ENCODE measurements at regions not wholly inside any gene's neighbourhood (a gene's known extent, or its start where the extent isn't known, plus 50 kb on each side); places are given as distances from the start of the nearest gene placed in this dataset.

- Mint-ChIP-seq H3K27ac (no peak overlapping the region), H3K9me3 (peaks cover 5 to 14% (median 9%) of the 10 kb centered on the region in 7 donors), H3K36me3 (no peaks in the 10 kb centered on the region), H3K4me1 (no peaks in the 10 kb centered on the region), H3K4me3 (no peak overlapping the region), H3K27me3 (no peaks in the 10 kb centered on the region)
- H3K9me3 ChIP-seq (ENCODE audit: control insufficient read depth in 2 of 2, low read length in 2 of 2) = peaks cover 0 to 2% of the 10 kb centered on the region in 2 experiments
- no peak overlapping the region for H3K27ac ChIP-seq (ENCODE audit: insufficient read depth, low read length, poor library complexity, severe bottlenecking)
- DNase-seq (no peak), ATAC-seq (ENCODE audit: low read depth in 2 of 2) (no peak)
- no peaks in the 10 kb centered on the region for H3K27me3 ChIP-seq (ENCODE audit: control insufficient read depth, insufficient read depth, low read length)
- H3K36me3 ChIP-seq (ENCODE audit: control insufficient read depth, insufficient read depth, low read length) = no peaks in the 10 kb centered on the region
- no peaks in the 10 kb centered on the region for H3K4me1 ChIP-seq (ENCODE audit: control insufficient read depth, insufficient read depth, low read length, poor library complexity, severe bottlenecking)
- no peak overlapping the region for H3K4me3 ChIP-seq (ENCODE audit: low read depth, low read length)
Observed at GRCh38 chr5:19002111-19002510, 985.9 kb downstream of the CDH18 start.

- peaks cover 0 to 15% (median 5%) of the 10 kb centered on the region in 7 donors for H3K9me3 Mint-ChIP-seq
- H3K4me3 Mint-ChIP-seq = no peak overlapping the region
- H3K27ac Mint-ChIP-seq = no peak overlapping the region
- Histone ChIP-seq H3K4me1 (ENCODE audit: control insufficient read depth, insufficient read depth, low read length, poor library complexity, severe bottlenecking) (no peaks in the 10 kb centered on the region), H3K9me3 (ENCODE audit: control insufficient read depth in 2 of 2, low read length in 2 of 2) (peaks cover 0 to 8% of the 10 kb centered on the region in 2 experiments), H3K4me3 (ENCODE audit: low read depth, low read length) (no peak overlapping the region), H3K27ac (ENCODE audit: insufficient read depth, low read length, poor library complexity, severe bottlenecking) (no peak overlapping the region), H3K27me3 (ENCODE audit: control insufficient read depth, insufficient read depth, low read length) (no peaks in the 10 kb centered on the region), H3K36me3 (ENCODE audit: control insufficient read depth, insufficient read depth, low read length) (no peaks in the 10 kb centered on the region)
- DNase-seq (no peak), ATAC-seq (ENCODE audit: low read depth in 2 of 2) (no peak)
- H3K4me1 Mint-ChIP-seq = no peaks in the 10 kb centered on the region
- H3K27me3 Mint-ChIP-seq = no peaks in the 10 kb centered on the region
- no peaks in the 10 kb centered on the region for H3K36me3 Mint-ChIP-seq
Observed at GRCh38 chr5:19018822-19019221, 969.2 kb downstream of the CDH18 start.

DNA sequence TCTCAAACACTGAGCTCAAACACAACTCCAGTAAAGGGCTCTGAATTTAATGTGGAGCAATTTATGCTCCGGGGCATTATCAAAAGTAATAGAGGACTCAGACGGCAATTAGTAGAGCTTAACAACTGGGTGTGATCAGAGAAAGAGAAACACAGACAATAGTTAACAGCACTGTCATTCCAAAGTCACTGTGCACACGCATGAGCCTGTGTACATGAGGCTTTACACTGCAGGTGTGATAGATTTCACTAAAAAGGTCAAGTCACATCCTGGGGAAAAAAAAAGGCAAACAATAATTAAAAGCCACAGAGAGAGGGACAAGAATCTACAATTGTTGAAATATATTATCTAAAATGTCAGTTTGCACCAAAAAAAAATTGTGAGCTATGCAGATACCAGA lies 956.5 kb downstream of the CDH18 start:
- no peaks in the 10 kb centered on the region for H3K4me1 ChIP-seq (ENCODE audit: control insufficient read depth, insufficient read depth, low read length, poor library complexity, severe bottlenecking)
- no peaks in the 10 kb centered on the region for H3K27me3 ChIP-seq (ENCODE audit: control insufficient read depth, insufficient read depth, low read length)
- no peak overlapping the region for H3K27ac ChIP-seq (ENCODE audit: insufficient read depth, low read length, poor library complexity, severe bottlenecking)
- H3K36me3 ChIP-seq (ENCODE audit: control insufficient read depth, insufficient read depth, low read length) = no peaks in the 10 kb centered on the region
- H3K9me3 ChIP-seq (ENCODE audit: control insufficient read depth in 2 of 2, low read length in 2 of 2) = peaks cover 0 to 6% of the 10 kb centered on the region in 2 experiments
- Mint-ChIP-seq H3K27me3 (no peaks in the 10 kb centered on the region), H3K9me3 (peaks cover 0 to 15% (median 4%) of the 10 kb centered on the region in 7 donors), H3K4me1 (no peaks in the 10 kb centered on the region), H3K27ac (no peak overlapping the region), H3K36me3 (no peaks in the 10 kb centered on the region), H3K4me3 (no peak overlapping the region)
- DNase-seq (no peak), ATAC-seq (ENCODE audit: low read depth in 2 of 2) (no peak)
- H3K4me3 ChIP-seq (ENCODE audit: low read depth, low read length) = no peak overlapping the region

- H3K27ac ChIP-seq (ENCODE audit: insufficient read depth, low read length, poor library complexity, severe bottlenecking) = no peak overlapping the region
- H3K4me3 ChIP-seq (ENCODE audit: low read depth, low read length) = no peak overlapping the region
- H3K27me3 Mint-ChIP-seq = no peaks in the 10 kb centered on the region
- H3K4me1 ChIP-seq (ENCODE audit: control insufficient read depth, insufficient read depth, low read length, poor library complexity, severe bottlenecking) = no peaks in the 10 kb centered on the region
- H3K9me3 ChIP-seq (ENCODE audit: control insufficient read depth in 2 of 2, low read length in 2 of 2) = no peaks in the 10 kb centered on the region
- no peak overlapping the region for H3K4me3 Mint-ChIP-seq
- H3K27ac Mint-ChIP-seq = no peak overlapping the region
- H3K36me3 ChIP-seq (ENCODE audit: control insufficient read depth, insufficient read depth, low read length) = no peaks in the 10 kb centered on the region
- no peak for DNase-seq
- no peaks in the 10 kb centered on the region for H3K27me3 ChIP-seq (ENCODE audit: control insufficient read depth, insufficient read depth, low read length)
- peaks cover 0 to 19% (median 5%) of the 10 kb centered on the region in 7 donors for H3K9me3 Mint-ChIP-seq
- no peak for ATAC-seq (ENCODE audit: low read depth in 2 of 2)
- no peaks in the 10 kb centered on the region for H3K36me3 Mint-ChIP-seq
- H3K4me1 Mint-ChIP-seq = no peaks in the 10 kb centered on the region
Observed at GRCh38 chr5:19035816-19036215, 952.2 kb downstream of the CDH18 start.

DNA sequence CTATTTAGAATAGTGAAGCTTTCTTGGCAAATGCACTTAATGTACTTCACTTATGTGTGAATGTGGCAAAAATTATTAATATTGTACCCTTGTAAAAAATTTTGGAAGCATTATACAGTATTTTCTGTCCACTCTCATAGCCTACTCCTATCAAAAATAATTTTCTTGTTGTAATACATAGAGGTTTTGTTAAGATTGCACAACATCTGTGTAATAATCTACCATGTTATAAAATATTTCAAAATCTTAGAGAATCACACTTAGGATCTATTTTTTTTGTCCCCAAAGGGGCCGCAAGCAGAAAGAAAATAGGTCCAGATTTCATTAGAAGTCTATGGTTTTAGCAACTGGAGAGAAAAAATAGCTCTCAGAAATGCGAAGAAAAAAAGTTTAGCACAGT lies 945.9 kb downstream of the CDH18 start:
- H3K27me3 ChIP-seq (ENCODE audit: control insufficient read depth, insufficient read depth, low read length) = no peaks in the 10 kb centered on the region
- H3K9me3 ChIP-seq (ENCODE audit: control insufficient read depth in 2 of 2, low read length in 2 of 2) = peaks cover 0 to 4% of the 10 kb centered on the region in 2 experiments
- H3K36me3 ChIP-seq (ENCODE audit: control insufficient read depth, insufficient read depth, low read length) = no peaks in the 10 kb centered on the region
- H3K4me3 ChIP-seq (ENCODE audit: low read depth, low read length) = no peak overlapping the region
- no peaks in the 10 kb centered on the region for H3K27me3 Mint-ChIP-seq
- no peak for DNase-seq
- H3K4me3 Mint-ChIP-seq = no peak overlapping the region
- H3K4me1 ChIP-seq (ENCODE audit: control insufficient read depth, insufficient read depth, low read length, poor library complexity, severe bottlenecking) = no peaks in the 10 kb centered on the region
- no peak for ATAC-seq (ENCODE audit: low read depth in 2 of 2)
- no peak overlapping the region for H3K27ac ChIP-seq (ENCODE audit: insufficient read depth, low read length, poor library complexity, severe bottlenecking)
- H3K4me1 Mint-ChIP-seq = no peaks in the 10 kb centered on the region
- H3K9me3 Mint-ChIP-seq = peaks cover 0 to 12% (median 3%) of the 10 kb centered on the region in 7 donors
- no peaks in the 10 kb centered on the region for H3K36me3 Mint-ChIP-seq
- no peak overlapping the region for H3K27ac Mint-ChIP-seq

DNA sequence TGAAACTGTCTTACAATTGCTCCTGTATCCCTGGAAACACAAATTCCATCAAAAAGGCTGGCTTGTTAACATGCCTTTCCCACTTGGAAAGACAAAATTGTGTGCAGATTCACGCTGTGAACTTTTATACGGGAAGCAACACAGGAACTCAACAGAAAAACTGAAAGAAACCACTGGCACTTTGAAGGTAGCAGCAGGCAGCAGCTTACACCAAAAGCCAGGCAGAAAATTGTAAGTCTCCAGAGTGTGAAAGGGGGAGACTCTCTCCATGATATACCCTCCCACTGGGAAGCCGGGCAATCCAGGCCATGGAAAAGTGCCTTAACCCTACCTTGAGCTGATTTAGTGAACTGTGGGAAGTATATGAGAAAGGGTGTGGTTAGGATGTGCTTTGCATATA lies 943.7 kb downstream of the CDH18 start:
- H3K36me3 Mint-ChIP-seq = no peaks in the 10 kb centered on the region
- H3K27me3 Mint-ChIP-seq = no peaks in the 10 kb centered on the region
- Histone ChIP-seq H3K4me1 (ENCODE audit: control insufficient read depth, insufficient read depth, low read length, poor library complexity, severe bottlenecking) (no peaks in the 10 kb centered on the region), H3K27me3 (ENCODE audit: control insufficient read depth, insufficient read depth, low read length) (no peaks in the 10 kb centered on the region), H3K36me3 (ENCODE audit: control insufficient read depth, insufficient read depth, low read length) (no peaks in the 10 kb centered on the region), H3K9me3 (ENCODE audit: control insufficient read depth in 2 of 2, low read length in 2 of 2) (peaks cover 0 to 4% of the 10 kb centered on the region in 2 experiments), H3K27ac (ENCODE audit: insufficient read depth, low read length, poor library complexity, severe bottlenecking) (no peak overlapping the region), H3K4me3 (ENCODE audit: low read depth, low read length) (no peak overlapping the region)
- no peaks in the 10 kb centered on the region for H3K4me1 Mint-ChIP-seq
- no peak for DNase-seq
- H3K27ac Mint-ChIP-seq = no peak overlapping the region
- H3K4me3 Mint-ChIP-seq = no peak overlapping the region
- ATAC-seq (ENCODE audit: low read depth in 2 of 2) = no peak
- H3K9me3 Mint-ChIP-seq = peaks cover 0 to 13% (median 5%) of the 10 kb centered on the region in 7 donors

GRCh38 chr5:19044931-19045695 lies 942.9 kb downstream of the CDH18 start:
- H3K27me3 Mint-ChIP-seq = no peaks in the 10 kb centered on the region
- H3K4me1 Mint-ChIP-seq = no peaks in the 10 kb centered on the region
- peaks cover 0 to 9% (median 5%) of the 10 kb centered on the region in 7 donors for H3K9me3 Mint-ChIP-seq
- Histone ChIP-seq H3K9me3 (ENCODE audit: control insufficient read depth in 2 of 2, low read length in 2 of 2) (peaks cover 0 to 4% of the 10 kb centered on the region in 2 experiments), H3K27ac (ENCODE audit: insufficient read depth, low read length, poor library complexity, severe bottlenecking) (no peak overlapping the region), H3K36me3 (ENCODE audit: control insufficient read depth, insufficient read depth, low read length) (no peaks in the 10 kb centered on the region), H3K4me3 (ENCODE audit: low read depth, low read length) (no peak overlapping the region), H3K4me1 (ENCODE audit: control insufficient read depth, insufficient read depth, low read length, poor library complexity, severe bottlenecking) (no peaks in the 10 kb centered on the region), H3K27me3 (ENCODE audit: control insufficient read depth, insufficient read depth, low read length) (no peaks in the 10 kb centered on the region)
- H3K27ac Mint-ChIP-seq = no peak overlapping the region
- no peaks in the 10 kb centered on the region for H3K36me3 Mint-ChIP-seq
- H3K4me3 Mint-ChIP-seq = no peak overlapping the region
- DNase-seq (no peak), ATAC-seq (ENCODE audit: low read depth in 2 of 2) (no peak)

DNA sequence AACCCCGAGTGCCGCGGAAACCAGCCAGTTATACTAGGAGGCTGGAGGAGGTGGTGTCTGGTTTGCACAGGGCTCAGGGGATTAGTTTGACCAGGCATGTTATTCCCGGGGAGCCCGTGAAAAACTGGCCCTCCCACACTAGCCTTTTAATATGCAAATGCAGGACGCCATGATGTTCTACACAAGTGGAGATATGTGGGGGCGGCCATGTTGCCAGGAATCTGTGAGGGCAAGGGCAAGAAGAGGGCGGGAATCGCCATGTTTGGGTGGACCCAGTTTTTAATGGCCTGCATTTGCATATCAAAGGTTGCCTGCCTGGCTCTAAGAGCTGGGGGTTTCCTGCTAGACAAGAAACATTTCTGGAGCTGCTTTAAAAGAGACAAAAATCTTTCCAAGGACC lies 940.7 kb downstream of the CDH18 start:
- Mint-ChIP-seq H3K4me3 (no peak overlapping the region), H3K27me3 (no peaks in the 10 kb centered on the region), H3K4me1 (no peaks in the 10 kb centered on the region), H3K9me3 (peaks cover 0 to 12% (median 4%) of the 10 kb centered on the region in 7 donors), H3K27ac (no peak overlapping the region), H3K36me3 (no peaks in the 10 kb centered on the region)
- no peaks in the 10 kb centered on the region for H3K36me3 ChIP-seq (ENCODE audit: control insufficient read depth, insufficient read depth, low read length)
- no peak for DNase-seq
- H3K4me1 ChIP-seq (ENCODE audit: control insufficient read depth, insufficient read depth, low read length, poor library complexity, severe bottlenecking) = no peaks in the 10 kb centered on the region
- no peak for ATAC-seq (ENCODE audit: low read depth in 2 of 2)
- H3K4me3 ChIP-seq (ENCODE audit: low read depth, low read length) = no peak overlapping the region
- H3K27me3 ChIP-seq (ENCODE audit: control insufficient read depth, insufficient read depth, low read length) = no peaks in the 10 kb centered on the region
- H3K9me3 ChIP-seq (ENCODE audit: control insufficient read depth in 2 of 2, low read length in 2 of 2) = peaks cover 0 to 4% of the 10 kb centered on the region in 2 experiments
- no peak overlapping the region for H3K27ac ChIP-seq (ENCODE audit: insufficient read depth, low read length, poor library complexity, severe bottlenecking)
